ENCODE measurements at regions not wholly inside any gene's neighbourhood (a gene's known extent, or its start where the extent isn't known, plus 50 kb on each side); places are given as distances from the start of the nearest gene placed in this dataset.

DNA sequence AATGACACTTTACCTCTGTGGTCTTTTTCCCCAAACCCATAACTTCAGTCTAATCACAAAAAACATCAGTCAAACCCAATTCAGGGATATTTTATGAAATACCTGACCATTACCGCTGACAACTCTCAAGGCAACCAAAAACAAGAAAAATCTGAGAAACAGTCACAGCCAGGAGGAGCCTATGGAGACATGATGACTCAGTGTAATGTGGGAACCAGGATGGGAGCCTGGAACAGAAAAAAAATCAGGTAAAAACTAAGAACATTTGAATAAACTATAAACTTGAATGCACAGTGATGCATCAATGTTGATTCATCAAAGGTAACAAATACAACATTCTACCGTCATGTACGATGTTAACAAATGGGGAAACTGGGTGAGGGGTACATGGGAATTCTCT is 84.1 kb upstream of the TSHZ2 start:
- Histone ChIP-seq H3K4me2 (ENCODE audit: low read depth, low read length) (no peak overlapping the region), H3K18ac (ENCODE audit: low read depth, low read length) (no peak overlapping the region), H4K20me1 (ENCODE audit: insufficient read depth, low read length) (no peaks in the 10 kb centered on the region), H3K27me3 (ENCODE audit: control insufficient read depth, insufficient read depth, low read length) (no peaks in the 10 kb centered on the region), H2BK120ac (ENCODE audit: low read depth, low read length) (no peak overlapping the region), H2BK15ac (ENCODE audit: low read depth, low read length) (no peak overlapping the region), H2BK5ac (ENCODE audit: low read depth, low read length, poor library complexity, severe bottlenecking) (no peak overlapping the region), H2BK20ac (ENCODE audit: low read depth, low read length) (no peak overlapping the region), H3K4me3 (ENCODE audit: insufficient read depth, low read depth, low read length) (no peak overlapping the region), H3K4ac (ENCODE audit: low read depth, low read length) (no peak overlapping the region), H3K23ac (ENCODE audit: low read depth, low read length) (no peak overlapping the region), H3K14ac (replicated peaks; ENCODE audit: low read depth, low read length) (no peak overlapping the region), H3K4me1 (ENCODE audit: control insufficient read depth, insufficient read depth, low read length) (no peaks in the 10 kb centered on the region), H3K9me3 (ENCODE audit: control insufficient read depth, insufficient read depth, low read length) (no peaks in the 10 kb centered on the region), H2AFZ (replicated peaks; ENCODE audit: low read length, poor library complexity) (no peak overlapping the region), H3K56ac (ENCODE audit: extremely low read depth, insufficient read depth, low read length) (no peak overlapping the region), H3K9me1 (ENCODE audit: insufficient read depth, low read length) (no peaks in the 10 kb centered on the region), H3K9ac (ENCODE audit: low read depth, low read length) (no peak overlapping the region), H4K5ac (ENCODE audit: low read depth, low read length) (no peak overlapping the region), H3K36me3 (ENCODE audit: control insufficient read depth, insufficient read depth, low read length) (no peaks in the 10 kb centered on the region), H4K91ac (ENCODE audit: insufficient read depth, low read depth, low read length) (no peak overlapping the region), H2AK9ac (replicated peaks; ENCODE audit: low read depth, low read length, poor library complexity) (no peak overlapping the region), H2AK5ac (ENCODE audit: low read depth, low read length) (no peak overlapping the region), H4K8ac (ENCODE audit: low read depth in 2 of 2, low read length in 2 of 2) (no peak overlapping the region), H3K79me1 (ENCODE audit: low read depth in 1 of 2, low read length in 2 of 2) (no peaks in the 10 kb centered on the region), H3K27ac (ENCODE audit: insufficient read depth, low read length) (no peak overlapping the region)
- WGBS, 2 experiments (ENCODE audit: extremely low coverage in 2 of 2, insufficient read length in 1 of 2): no CpG with 5 or more reads among the region's 3 CpGs
- TF ChIP-seq NFE2L2 (IDR thresholded peaks at IDR 0.05; ENCODE audit: low read depth, low read length): no peak
- TF ChIP-seq RFX5 (IDR thresholded peaks at IDR 0.05; ENCODE audit: low read depth, low read length): no peak
- dilution Hi-C loops (cut with HindIII; ENCODE audit: low sequenced_read_pairs, unreplicated experiment): no loop called here
- CTCF ChIA-PET: no interaction called here
- POLR2A ChIA-PET (ENCODE audit: unreplicated experiment): no interaction called here
- in situ Hi-C loops (cut with MboI; ENCODE audit: low sequenced_read_pairs): no loop called here
- ATAC-seq (ENCODE audit: low read depth): no peak
- DNase-seq: no peak
- no TSS peak for BruUV-seq (replicated peaks)
- intact Hi-C loops (cut with micrococcal nuclease): no loop called here

All from IMR-90 (cell line).